Liver (tissue), 8 donors: ENCODE measurements at regions not wholly inside any gene's neighbourhood (a gene's known extent, or its start where the extent isn't known, plus 50 kb on each side); places are given as distances from the start of the nearest gene placed in this dataset.

Source experiments
- DNase-seq: peaks from one replicate; pipeline ENCODE4 v3.0.0-alpha.2; 2017; ENCODE audit warnings: low spot score
- H3K27ac ChIP-seq, 2 donors: one replicate each; pipeline ENCODE4 v1.7.0; 2013; ENCODE audit warnings: inconsistent platforms in 2 of 2, low read length in 2 of 2, control low read depth in 1 of 2, low read depth in 1 of 2, mild to moderate bottlenecking in 1 of 2
- H3K27me3 ChIP-seq, 4 donors: one replicate each; pipeline versions ENCODE4 v1.6.1 to v1.7.0; 2013; ENCODE audit warnings: low read length in 3 of 4, inconsistent platforms in 1 of 4, mild to moderate bottlenecking in 1 of 4, moderate library complexity in 1 of 4; ENCODE audit not compliant: control insufficient read depth in 4 of 4, insufficient read depth in 4 of 4
- H3K36me3 ChIP-seq, 4 donors: one replicate each; pipeline versions ENCODE4 v1.6.1 to v1.7.0; 2013; ENCODE audit warnings: low read length in 3 of 4, mild to moderate bottlenecking in 3 of 4, low read depth in 1 of 4, moderate library complexity in 1 of 4; ENCODE audit not compliant: control insufficient read depth in 4 of 4, insufficient read depth in 3 of 4
- H3K4me1 ChIP-seq, 4 donors: one replicate each; pipeline versions ENCODE4 v1.6.1 to v1.7.0; 2013; ENCODE audit warnings: low read length in 3 of 4, mild to moderate bottlenecking in 3 of 4, moderate library complexity in 1 of 4; ENCODE audit not compliant: control insufficient read depth in 4 of 4, insufficient read depth in 4 of 4
- H3K4me3 ChIP-seq, 3 donors: one replicate each; pipeline versions ENCODE4 v1.6.1 to v1.7.0; 2013; ENCODE audit warnings: low read length in 3 of 3, control low read depth in 1 of 3, low read depth in 1 of 3, mild to moderate bottlenecking in 1 of 3
- H3K9ac ChIP-seq, 2 donors: one replicate each; pipeline ENCODE4 v1.7.0; 2013; ENCODE audit warnings: low read length in 2 of 2, mild to moderate bottlenecking in 2 of 2, moderate library complexity in 2 of 2, control low read depth in 1 of 2, low read depth in 1 of 2
- H3K9me3 ChIP-seq, 4 donors: one replicate each; pipeline versions ENCODE4 v1.6.1 to v1.7.0; 2013; ENCODE audit warnings: low read length in 3 of 4; ENCODE audit not compliant: control insufficient read depth in 4 of 4
- EGR1 ChIP-seq, 2 donors: IDR thresholded peaks; 2 replicates each; pipeline ENCODE4 v1.6.1; 2016 to 2018; ENCODE audit warnings: antibody characterized with exemption in 2 of 2, low read depth in 2 of 2
- FOXA1 ChIP-seq: IDR thresholded peaks from 2 replicates; pipeline ENCODE4 v1.6.1; 2016; ENCODE audit warnings: antibody characterized with exemption
- FOXA2 ChIP-seq: IDR thresholded peaks from 2 replicates; pipeline ENCODE4 v1.6.1; 2016; ENCODE audit warnings: antibody characterized with exemption
- GABPA ChIP-seq, 2 donors: IDR thresholded peaks in 1 of 2; conservative IDR thresholded peaks in 1 of 2; 2 replicates each; pipeline ENCODE4 v1.6.1; 2016; ENCODE audit warnings: antibody characterized with exemption in 2 of 2, mild to moderate bottlenecking in 1 of 2, moderate library complexity in 1 of 2
- HNF4A ChIP-seq, 2 donors: conservative IDR thresholded peaks; 2 replicates each; pipeline ENCODE4 v1.6.1; 2016; ENCODE audit warnings: antibody characterized with exemption in 2 of 2, mild to moderate bottlenecking in 2 of 2
- JUND ChIP-seq, 2 donors: IDR thresholded peaks; 2 replicates each; pipeline ENCODE4 v1.6.1; 2016; ENCODE audit warnings: antibody characterized with exemption in 2 of 2
- NR2F2 ChIP-seq: IDR thresholded peaks from 2 replicates; pipeline ENCODE4 v1.6.1; 2016; ENCODE audit warnings: antibody characterized with exemption
- RAD21 ChIP-seq, 2 donors: IDR thresholded peaks; 2 replicates each; pipeline ENCODE4 v1.6.1; 2016; ENCODE audit warnings: antibody characterized with exemption in 2 of 2, mild to moderate bottlenecking in 2 of 2
- RXRA ChIP-seq, 2 donors: IDR thresholded peaks; 2 replicates each; pipeline ENCODE4 v1.6.1; 2017 to 2018; ENCODE audit warnings: antibody characterized with exemption in 2 of 2, mild to moderate bottlenecking in 1 of 2
- SP1 ChIP-seq: IDR thresholded peaks from 2 replicates; pipeline ENCODE4 v1.6.1; 2018; ENCODE audit warnings: antibody characterized with exemption, mild to moderate bottlenecking
- YY1 ChIP-seq: IDR thresholded peaks from 2 replicates; pipeline ENCODE4 v1.6.1; 2016; ENCODE audit warnings: antibody characterized with exemption, mild to moderate bottlenecking
- ZBTB33 ChIP-seq: IDR thresholded peaks from 2 replicates; pipeline ENCODE4 v1.6.1; 2016; ENCODE audit warnings: antibody characterized with exemption
- WGBS: extraction: QIAGEN DNeasy Blood & Tissue Kit; methylation state at CpG from one replicate; pipeline ENCODE4 v1.1.7; 2013; 5-methylcytosine and 5-hydroxymethylcytosine counted together
- TF ChIP-seq, protein P1 (sequence below): fragments of 150-350 bp; IDR thresholded peaks from 2 replicates; pipeline ENCODE4 v1.5.1; 2017; ENCODE audit warnings: improper control_type of control experiment, low read depth, low read length; ENCODE audit not compliant: missing input control
- TF ChIP-seq, protein P2 (sequence below): IDR thresholded peaks from 2 replicates; pipeline ENCODE4 v1.6.1; 2016; ENCODE audit warnings: antibody characterized with exemption
- TF ChIP-seq, protein P3 (sequence below): IDR thresholded peaks from 2 replicates; pipeline ENCODE4 v1.6.1; 2016; ENCODE audit warnings: antibody characterized with exemption
- donor health status: healthy.
- donor health status: healthy.
- donor health status: healthy.
- donor health status: healthy.
- donor health status: healthy.

- Histone ChIP-seq H3K9me3 (no peaks in the 10 kb centered on the region), H3K27me3 (no peaks in the 10 kb centered on the region), H3K4me3 (no peak overlapping the region), H3K36me3 (no peaks in the 10 kb centered on the region), H3K9ac (no peak overlapping the region), H3K27ac (no peak overlapping the region), H3K4me1 (no peaks in the 10 kb centered on the region)
- no peak for DNase-seq
- WGBS = 49% methylated on average over 5 of the region's 5 CpGs
- TF ChIP-seq NR2F2 = peak; percentile 67
- TF ChIP-seq EGR1 (IDR thresholded peaks at IDR 0.05; ENCODE audit: low read depth in 2 of 2) = no peak
- TF ChIP-seq FOXA2 = no peak
Observed at GRCh38 chr11:109914809-109915653, 178.2 kb upstream of the ZC3H12C start.

- TF ChIP-seq FOXA2 (no peak), ZBTB33 (no peak), RAD21 (IDR thresholded peaks at IDR 0.05) (no peak)
- TF ChIP-seq, protein P1, sequence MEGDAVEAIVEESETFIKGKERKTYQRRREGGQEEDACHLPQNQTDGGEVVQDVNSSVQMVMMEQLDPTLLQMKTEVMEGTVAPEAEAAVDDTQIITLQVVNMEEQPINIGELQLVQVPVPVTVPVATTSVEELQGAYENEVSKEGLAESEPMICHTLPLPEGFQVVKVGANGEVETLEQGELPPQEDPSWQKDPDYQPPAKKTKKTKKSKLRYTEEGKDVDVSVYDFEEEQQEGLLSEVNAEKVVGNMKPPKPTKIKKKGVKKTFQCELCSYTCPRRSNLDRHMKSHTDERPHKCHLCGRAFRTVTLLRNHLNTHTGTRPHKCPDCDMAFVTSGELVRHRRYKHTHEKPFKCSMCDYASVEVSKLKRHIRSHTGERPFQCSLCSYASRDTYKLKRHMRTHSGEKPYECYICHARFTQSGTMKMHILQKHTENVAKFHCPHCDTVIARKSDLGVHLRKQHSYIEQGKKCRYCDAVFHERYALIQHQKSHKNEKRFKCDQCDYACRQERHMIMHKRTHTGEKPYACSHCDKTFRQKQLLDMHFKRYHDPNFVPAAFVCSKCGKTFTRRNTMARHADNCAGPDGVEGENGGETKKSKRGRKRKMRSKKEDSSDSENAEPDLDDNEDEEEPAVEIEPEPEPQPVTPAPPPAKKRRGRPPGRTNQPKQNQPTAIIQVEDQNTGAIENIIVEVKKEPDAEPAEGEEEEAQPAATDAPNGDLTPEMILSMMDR = no peak
Observed at GRCh38 chr11:109926941-109927340, 166.3 kb upstream of the ZC3H12C start.

DNA sequence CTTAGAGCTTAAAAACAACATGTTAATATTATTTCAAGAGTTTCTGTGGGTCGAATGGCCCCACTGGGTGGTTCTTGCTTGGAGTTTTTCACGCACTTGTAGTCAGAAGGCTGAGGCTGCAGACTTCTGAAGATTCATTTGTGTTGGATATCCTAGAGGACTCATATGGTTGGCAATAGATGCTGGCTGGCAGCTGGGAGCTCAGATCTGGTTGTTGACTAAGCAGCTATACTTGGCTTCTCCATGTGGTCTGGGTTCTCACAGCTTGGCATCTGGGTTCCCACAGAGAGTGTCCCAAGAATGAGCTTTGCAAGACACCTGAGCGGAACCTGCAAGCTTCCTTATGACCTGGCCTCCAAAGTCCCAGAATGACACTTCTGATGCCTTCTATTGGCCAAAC, 163.9 kb upstream of the ZC3H12C start:
- H3K27me3 ChIP-seq = no peaks in the 10 kb centered on the region
- DNase-seq = no peak
- TF ChIP-seq RAD21 (IDR thresholded peaks at IDR 0.05) (no peak), FOXA1 (no peak), ZBTB33 (no peak), JUND (IDR thresholded peaks at IDR 0.05) (no peak), FOXA2 (no peak), RXRA (IDR thresholded peaks at IDR 0.05) (no peak), SP1 (no peak), HNF4A (conservative IDR thresholded peaks at IDR 0.05) (no peak), NR2F2 (no peak), GABPA (IDR thresholded peaks at IDR 0.05 in 1 of 2, conservative IDR thresholded peaks at IDR 0.05 in 1 of 2) (no peak), YY1 (no peak)
- TF ChIP-seq, protein P2, sequence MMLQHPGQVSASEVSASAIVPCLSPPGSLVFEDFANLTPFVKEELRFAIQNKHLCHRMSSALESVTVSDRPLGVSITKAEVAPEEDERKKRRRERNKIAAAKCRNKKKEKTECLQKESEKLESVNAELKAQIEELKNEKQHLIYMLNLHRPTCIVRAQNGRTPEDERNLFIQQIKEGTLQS = no peak
- TF ChIP-seq, protein P1 = no peak
- TF ChIP-seq, protein P3, sequence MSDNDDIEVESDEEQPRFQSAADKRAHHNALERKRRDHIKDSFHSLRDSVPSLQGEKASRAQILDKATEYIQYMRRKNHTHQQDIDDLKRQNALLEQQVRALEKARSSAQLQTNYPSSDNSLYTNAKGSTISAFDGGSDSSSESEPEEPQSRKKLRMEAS = no peak
- no peaks in the 10 kb centered on the region for H3K9me3 ChIP-seq
- no peaks in the 10 kb centered on the region for H3K36me3 ChIP-seq
- no peak overlapping the region for H3K27ac ChIP-seq
- WGBS = 83% methylated on average over 3 of the region's 3 CpGs
- no peak overlapping the region for H3K4me3 ChIP-seq
- no peak overlapping the region for H3K9ac ChIP-seq
- H3K4me1 ChIP-seq = no peaks in the 10 kb centered on the region

More at GRCh38 chr11:109926941-109927340, 166.3 kb upstream of the ZC3H12C start:
- 46% methylated on average over 3 of the region's 3 CpGs for WGBS
- no peak for DNase-seq
- H3K4me1 ChIP-seq = no peaks in the 10 kb centered on the region
- no peaks in the 10 kb centered on the region for H3K27me3 ChIP-seq
- no peak overlapping the region for H3K4me3 ChIP-seq
- H3K9ac ChIP-seq = no peak overlapping the region
- no peaks in the 10 kb centered on the region for H3K36me3 ChIP-seq
- H3K9me3 ChIP-seq = no peaks in the 10 kb centered on the region
- H3K27ac ChIP-seq = no peak overlapping the region
